Activated T-helper 2 cell treated with anti-CD3 and anti-CD28 coated beads, Interferon-gamma antibody, Interleukin-2, Interleukin-4, amounts not matched to agents 10 μg/mL and 5 μg/mL and 100 μg/mL, durations not matched to agents 14 hours and 24 hours and 36 hours (primary cell): ENCODE measurements at regions not wholly inside any gene's neighbourhood (a gene's known extent, or its start where the extent isn't known, plus 50 kb on each side); places are given as distances from the start of the nearest gene placed in this dataset.

Experiments used
- DNase-seq: peaks from one replicate; pipeline ENCODE4 v3.0.0; 2021; ENCODE audit warnings: low spot score
- H3K27ac Mint-ChIP-seq: one replicate; pipeline ENCODE4 v1.8.0; 2021; ENCODE audit warnings: mixed read lengths
- H3K27me3 Mint-ChIP-seq: one replicate; pipeline ENCODE4 v1.8.0; 2021; ENCODE audit warnings: low read depth, mixed read lengths
- H3K36me3 Mint-ChIP-seq: one replicate; pipeline ENCODE4 v1.8.0; 2021; ENCODE audit warnings: low read depth, mixed read lengths
- H3K4me1 Mint-ChIP-seq: one replicate; pipeline ENCODE4 v1.8.0; 2021; ENCODE audit warnings: low read depth, mixed read lengths
- H3K4me3 Mint-ChIP-seq: one replicate; pipeline ENCODE4 v1.8.0; 2021; ENCODE audit warnings: low read depth, mild to moderate bottlenecking, moderate library complexity, mixed read lengths
- H3K9me3 Mint-ChIP-seq: one replicate; pipeline ENCODE4 v1.8.0; 2021; ENCODE audit warnings: mixed read lengths
- intact Hi-C: fragments of 100-400 bp; cut with micrococcal nuclease; formaldehyde crosslinking; loops from one replicate; pipeline ENCODE4 v1.15.1; 2023

DNA sequence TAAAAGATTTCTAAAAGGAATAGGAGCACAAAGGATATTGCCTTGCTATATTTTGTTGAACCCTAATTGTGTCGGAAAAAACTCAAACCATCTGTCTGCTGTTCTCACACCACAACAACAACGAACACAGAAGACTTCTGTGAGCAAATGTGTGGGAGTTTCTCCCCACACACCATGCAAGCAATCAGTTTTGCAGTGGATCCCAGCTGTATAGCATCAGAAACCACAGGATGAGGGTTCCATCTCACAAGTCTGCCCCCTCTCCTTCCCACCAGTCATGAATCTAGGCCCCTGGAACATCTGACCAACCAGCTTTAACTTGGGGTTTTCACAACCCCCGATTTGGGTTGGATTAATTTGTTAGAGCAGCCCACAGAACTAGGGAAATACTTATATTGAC is 91.3 kb upstream of the SLC4A7 start:
- intact Hi-C loops: no loop called here
- H3K9me3 Mint-ChIP-seq: no peaks in the 10 kb centered on the region
- H3K4me3 Mint-ChIP-seq: no peak overlapping the region
- H3K27ac Mint-ChIP-seq: no peak overlapping the region
- H3K27me3 Mint-ChIP-seq: no peaks in the 10 kb centered on the region
- H3K36me3 Mint-ChIP-seq: no peaks in the 10 kb centered on the region
- DNase-seq: no peak
- H3K4me1 Mint-ChIP-seq: peaks cover 15% of the 10 kb centered on the region

DNA sequence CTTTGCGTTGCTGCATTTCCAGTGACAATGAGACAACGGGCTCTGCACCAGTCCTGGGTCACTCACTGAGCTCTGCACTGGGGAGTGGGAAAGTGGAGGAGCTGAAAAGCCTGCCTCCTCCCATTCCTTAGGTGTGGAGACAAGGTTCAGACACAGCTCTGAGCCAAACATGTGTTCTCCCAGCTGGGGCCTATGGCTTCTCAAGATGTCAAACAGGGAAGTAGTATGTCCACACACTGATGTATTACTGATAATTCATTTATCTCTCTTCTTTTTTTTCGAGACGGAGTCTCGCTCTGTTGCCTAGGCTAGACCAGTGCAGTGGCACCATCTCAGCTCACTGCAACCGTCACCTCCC is 90.2 kb upstream of the SLC4A7 start:
- Mint-ChIP-seq H3K36me3 (no peaks in the 10 kb centered on the region), H3K4me3 (no peak overlapping the region), H3K27ac (no peak overlapping the region), H3K27me3 (no peaks in the 10 kb centered on the region), H3K9me3 (no peaks in the 10 kb centered on the region), H3K4me1 (peaks cover 15% of the 10 kb centered on the region)
- intact Hi-C loops: no loop called here
- DNase-seq: no peak

DNA sequence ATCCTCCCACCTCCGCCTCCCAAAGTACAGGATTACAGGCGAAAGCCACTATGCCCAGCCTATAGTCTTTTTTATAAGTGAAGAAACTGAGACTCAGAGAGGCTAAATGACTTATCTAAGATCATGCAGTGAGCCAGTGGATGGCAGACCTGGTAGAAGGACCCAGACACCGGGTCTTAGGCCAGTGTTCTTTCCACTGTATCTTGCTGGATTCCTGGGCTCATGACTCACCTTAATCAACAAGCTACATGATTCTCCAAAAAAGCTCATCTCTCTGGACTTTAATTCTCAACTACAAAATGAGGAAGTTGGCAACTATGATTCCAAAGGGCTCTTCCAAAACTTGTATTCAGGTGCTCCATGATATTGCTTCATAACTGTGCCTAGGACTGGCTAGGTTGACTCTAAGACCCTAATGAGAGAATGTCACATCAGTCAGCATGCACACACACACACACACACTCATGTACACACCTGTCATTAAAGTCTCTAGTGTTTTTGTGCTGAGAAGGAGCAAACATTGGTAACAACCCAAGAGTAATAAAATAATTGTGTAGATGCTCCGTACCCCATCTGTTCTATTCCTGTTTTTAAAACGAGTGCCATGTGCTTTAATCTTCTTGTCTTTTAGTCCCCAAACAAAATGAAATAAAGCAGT is 89.7 kb upstream of the SLC4A7 start:
- no peak overlapping the region for H3K27ac Mint-ChIP-seq
- H3K4me1 Mint-ChIP-seq: peaks cover 15% of the 10 kb centered on the region
- DNase-seq: no peak
- H3K27me3 Mint-ChIP-seq: no peaks in the 10 kb centered on the region
- no peaks in the 10 kb centered on the region for H3K36me3 Mint-ChIP-seq
- intact Hi-C loops: no loop called here
- no peaks in the 10 kb centered on the region for H3K9me3 Mint-ChIP-seq
- H3K4me3 Mint-ChIP-seq: no peak overlapping the region

DNA sequence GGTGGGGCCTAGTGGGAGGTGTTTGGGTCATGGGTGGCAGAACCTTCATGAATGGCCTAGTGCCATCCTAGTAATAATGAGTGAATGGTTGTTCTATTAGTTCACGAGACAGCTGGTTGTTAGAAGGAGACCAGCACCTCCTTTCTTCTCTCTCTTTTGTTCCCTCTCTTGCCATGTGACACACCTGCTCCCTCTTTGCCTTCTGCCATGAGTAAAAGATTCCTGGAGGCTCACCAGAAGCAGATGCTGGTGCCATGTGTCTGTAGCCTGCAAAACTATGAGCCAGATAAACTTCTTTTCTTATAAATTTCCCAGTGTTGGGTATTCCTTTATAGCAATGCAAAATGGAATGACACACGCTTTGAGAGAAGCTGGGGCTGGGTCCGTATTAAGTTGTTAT is 89.0 kb upstream of the SLC4A7 start:
- H3K27me3 Mint-ChIP-seq: no peaks in the 10 kb centered on the region
- H3K4me1 Mint-ChIP-seq: peaks cover 15% of the 10 kb centered on the region
- no peak for DNase-seq
- no peaks in the 10 kb centered on the region for H3K36me3 Mint-ChIP-seq
- intact Hi-C loops: no loop called here
- H3K9me3 Mint-ChIP-seq: no peaks in the 10 kb centered on the region
- H3K27ac Mint-ChIP-seq: no peak overlapping the region
- no peak overlapping the region for H3K4me3 Mint-ChIP-seq

DNA sequence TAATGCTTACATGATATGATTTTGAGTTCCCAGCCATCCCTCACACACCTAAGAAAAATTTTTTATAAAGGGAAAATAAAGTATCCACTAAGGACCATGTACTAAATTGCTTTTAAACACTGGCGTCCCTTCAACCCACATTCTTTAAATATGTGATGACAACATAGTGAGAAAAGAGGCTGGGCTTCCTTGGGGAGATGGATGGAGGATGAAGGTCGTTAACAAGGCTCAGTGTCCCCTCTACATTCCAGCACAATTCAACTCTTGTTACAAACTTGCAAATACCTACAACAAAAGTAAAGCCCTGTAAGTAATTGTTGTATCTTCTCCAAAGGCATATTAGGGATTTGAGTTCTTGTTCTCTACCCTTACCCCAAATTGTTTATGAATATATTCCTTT is 87.2 kb upstream of the SLC4A7 start:
- Mint-ChIP-seq H3K4me1 (peaks cover 12% of the 10 kb centered on the region), H3K9me3 (no peaks in the 10 kb centered on the region), H3K27me3 (no peaks in the 10 kb centered on the region), H3K27ac (no peak overlapping the region), H3K36me3 (no peaks in the 10 kb centered on the region), H3K4me3 (no peak overlapping the region)
- no peak for DNase-seq
- intact Hi-C loops: no loop called here

DNA sequence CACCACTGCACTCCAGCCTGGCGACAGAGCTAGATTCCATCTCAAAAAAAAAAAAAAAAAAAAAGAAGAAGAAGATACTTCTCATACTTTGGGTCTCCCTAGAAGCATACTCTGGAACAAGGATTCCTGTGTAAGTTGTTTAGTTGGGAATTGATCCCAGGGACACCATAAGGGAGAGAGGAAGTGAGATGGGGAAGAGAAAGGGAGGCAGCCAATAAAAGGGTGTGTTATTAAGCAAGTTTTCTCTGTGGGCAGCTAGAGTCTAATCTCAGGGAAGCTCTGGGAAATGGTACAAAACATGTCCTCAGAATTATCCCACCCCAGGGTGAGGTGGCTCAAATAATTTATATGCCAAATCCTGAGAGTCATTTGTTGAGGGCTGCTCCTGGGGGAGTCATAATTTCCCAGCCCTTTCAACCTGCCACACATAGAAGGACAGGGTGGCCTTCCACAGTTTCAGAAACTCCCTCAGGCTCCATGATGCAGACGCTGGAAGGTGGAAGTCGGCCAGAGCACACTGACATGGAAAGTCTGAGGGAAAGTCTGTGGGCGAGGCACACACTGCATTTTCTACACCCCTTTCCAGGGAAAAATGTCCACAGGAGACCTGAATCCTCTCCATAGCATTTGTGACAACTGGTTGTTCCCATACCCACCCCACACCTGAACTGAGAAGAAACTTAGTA is 86.4 kb upstream of the SLC4A7 start:
- intact Hi-C loops: no loop called here
- Mint-ChIP-seq H3K4me1 (peaks cover 5% of the 10 kb centered on the region), H3K36me3 (no peaks in the 10 kb centered on the region), H3K4me3 (no peak overlapping the region), H3K9me3 (no peaks in the 10 kb centered on the region), H3K27me3 (no peaks in the 10 kb centered on the region), H3K27ac (no peak overlapping the region)
- no peak for DNase-seq

DNA sequence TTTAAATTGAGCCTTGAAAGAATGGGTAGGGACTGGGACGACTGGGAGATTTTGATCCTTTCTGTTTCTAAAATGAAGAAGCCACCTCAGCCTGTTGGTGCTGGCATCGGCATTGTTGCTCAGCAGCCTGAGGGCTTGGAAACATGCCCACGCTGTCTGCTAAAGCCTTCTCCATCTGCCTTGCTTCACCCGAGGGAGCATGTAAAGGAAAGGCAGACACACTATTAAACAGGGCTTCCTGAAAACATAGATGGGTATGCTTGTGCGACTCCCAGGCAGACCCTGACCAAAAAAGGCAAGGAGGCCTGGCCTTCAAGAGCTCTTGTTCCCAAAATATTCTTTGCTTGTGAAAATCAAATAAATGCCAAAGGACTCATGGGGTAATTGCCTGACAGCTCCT is 84.2 kb upstream of the SLC4A7 start:
- H3K27me3 Mint-ChIP-seq: no peaks in the 10 kb centered on the region
- H3K27ac Mint-ChIP-seq: no peak overlapping the region
- no peak overlapping the region for H3K4me3 Mint-ChIP-seq
- H3K36me3 Mint-ChIP-seq: no peaks in the 10 kb centered on the region
- DNase-seq: no peak
- H3K4me1 Mint-ChIP-seq: peaks cover 3% of the 10 kb centered on the region
- H3K9me3 Mint-ChIP-seq: no peaks in the 10 kb centered on the region
- intact Hi-C loops: no loop called here

DNA sequence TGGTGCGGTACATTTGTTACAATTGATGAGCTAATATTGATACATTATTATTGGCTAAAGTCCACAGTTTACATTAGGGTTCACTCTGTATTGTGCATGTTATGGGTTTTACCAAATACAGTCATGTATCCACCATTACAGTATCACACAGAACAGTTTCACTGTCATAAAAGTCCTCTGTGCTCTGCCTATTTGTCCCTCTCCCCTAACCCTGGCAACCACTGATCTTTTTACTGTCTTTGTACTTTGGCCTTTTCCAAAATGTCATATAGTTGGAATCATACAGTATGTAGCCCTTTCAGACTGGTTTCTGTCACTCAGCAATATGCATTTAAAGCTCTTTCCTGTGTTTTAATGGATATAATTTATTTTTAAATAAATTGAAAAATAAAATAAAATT is 83.1 kb upstream of the SLC4A7 start:
- no peak overlapping the region for H3K27ac Mint-ChIP-seq
- peaks cover 3% of the 10 kb centered on the region for H3K4me1 Mint-ChIP-seq
- H3K27me3 Mint-ChIP-seq: no peaks in the 10 kb centered on the region
- no peaks in the 10 kb centered on the region for H3K36me3 Mint-ChIP-seq
- intact Hi-C loops: no loop called here
- no peak overlapping the region for H3K4me3 Mint-ChIP-seq
- DNase-seq: no peak
- no peaks in the 10 kb centered on the region for H3K9me3 Mint-ChIP-seq

DNA sequence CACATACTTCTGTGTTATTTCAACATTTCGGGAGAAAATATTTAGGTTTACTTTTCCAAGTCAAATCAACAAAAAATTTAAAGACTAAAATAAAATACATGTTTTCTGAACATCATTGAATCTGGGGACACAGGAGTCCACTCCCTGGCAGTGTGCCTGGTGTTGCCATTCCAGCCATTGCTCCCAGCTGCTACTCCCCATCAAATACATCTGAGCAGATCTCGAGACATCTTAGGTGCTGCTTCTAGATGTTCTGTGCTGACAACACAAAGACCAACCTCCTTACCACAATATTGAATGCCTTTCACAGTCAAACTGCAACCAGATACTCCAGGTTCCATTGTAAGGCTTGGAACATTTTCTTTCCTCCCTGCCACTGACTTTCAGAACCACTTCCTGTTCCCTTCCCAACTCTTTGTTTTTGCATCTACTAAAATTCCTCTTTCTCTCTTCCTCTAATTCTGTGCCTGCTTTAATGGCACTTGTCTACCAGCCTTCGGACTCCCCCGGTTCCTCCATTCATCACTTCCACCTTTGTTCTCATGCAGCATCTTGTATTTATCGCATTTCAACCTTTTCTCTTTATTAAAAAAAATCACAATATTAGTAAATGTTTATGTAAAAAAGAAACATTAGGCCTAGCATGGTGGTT is 81.1 kb upstream of the SLC4A7 start:
- H3K4me3 Mint-ChIP-seq: no peak overlapping the region
- no peak for DNase-seq
- H3K27me3 Mint-ChIP-seq: no peaks in the 10 kb centered on the region
- H3K4me1 Mint-ChIP-seq: peaks cover 3% of the 10 kb centered on the region
- intact Hi-C loops: no loop called here
- H3K36me3 Mint-ChIP-seq: no peaks in the 10 kb centered on the region
- no peak overlapping the region for H3K27ac Mint-ChIP-seq
- no peaks in the 10 kb centered on the region for H3K9me3 Mint-ChIP-seq

DNA sequence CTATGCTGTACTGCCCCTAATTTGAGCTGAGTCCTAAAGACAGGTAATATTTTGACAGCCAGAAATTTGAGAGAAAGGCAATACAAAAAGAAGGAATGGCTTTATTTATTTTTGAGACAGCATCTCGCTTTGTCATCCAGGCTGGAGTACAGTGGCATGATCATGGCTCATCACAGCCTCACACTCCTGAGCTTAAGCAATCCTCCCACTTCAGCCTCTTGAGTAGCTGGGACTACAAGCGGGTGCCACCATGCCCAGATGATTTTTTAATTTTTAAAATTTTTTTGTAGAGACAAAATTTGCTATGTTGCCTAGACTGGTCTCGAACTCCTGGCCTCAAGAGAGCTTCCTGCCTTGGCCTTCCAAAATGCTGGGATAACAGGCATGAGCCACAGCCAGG is 77.4 kb upstream of the SLC4A7 start:
- intact Hi-C loops: no loop called here
- H3K4me1 Mint-ChIP-seq: peaks cover 3% of the 10 kb centered on the region
- no peaks in the 10 kb centered on the region for H3K27me3 Mint-ChIP-seq
- DNase-seq: no peak
- no peaks in the 10 kb centered on the region for H3K36me3 Mint-ChIP-seq
- no peak overlapping the region for H3K27ac Mint-ChIP-seq
- H3K4me3 Mint-ChIP-seq: no peak overlapping the region
- H3K9me3 Mint-ChIP-seq: no peaks in the 10 kb centered on the region

DNA sequence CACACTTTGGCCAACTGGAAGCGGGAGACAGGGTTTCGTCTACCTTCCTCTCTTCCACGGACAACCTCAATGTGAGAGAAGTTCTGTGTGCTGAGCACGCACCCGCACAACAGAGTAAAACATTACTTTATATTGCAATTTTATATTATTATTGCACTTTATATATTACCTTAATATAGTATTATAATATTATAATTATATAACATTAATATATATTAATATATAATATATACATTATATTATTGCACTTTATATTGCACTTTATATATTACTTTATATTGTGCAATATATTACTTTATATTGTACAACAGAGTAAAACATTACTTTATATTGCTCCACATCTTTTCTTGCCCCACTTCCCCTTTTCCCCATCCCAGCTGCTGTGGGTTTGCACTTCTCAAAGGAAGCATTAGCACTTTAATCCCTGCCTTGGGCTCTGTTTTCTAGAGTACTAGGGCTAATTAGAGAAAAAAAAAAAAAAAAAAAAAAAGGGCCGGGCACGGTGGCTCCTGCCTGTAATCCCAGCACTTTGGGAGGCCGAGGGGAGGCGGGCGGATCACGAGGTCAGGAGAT is 76.4 kb upstream of the SLC4A7 start:
- DNase-seq: no peak
- Mint-ChIP-seq H3K27ac (no peak overlapping the region), H3K4me3 (no peak overlapping the region), H3K4me1 (peaks cover 3% of the 10 kb centered on the region), H3K36me3 (no peaks in the 10 kb centered on the region), H3K27me3 (no peaks in the 10 kb centered on the region), H3K9me3 (no peaks in the 10 kb centered on the region)
- intact Hi-C loops: no loop called here

DNA sequence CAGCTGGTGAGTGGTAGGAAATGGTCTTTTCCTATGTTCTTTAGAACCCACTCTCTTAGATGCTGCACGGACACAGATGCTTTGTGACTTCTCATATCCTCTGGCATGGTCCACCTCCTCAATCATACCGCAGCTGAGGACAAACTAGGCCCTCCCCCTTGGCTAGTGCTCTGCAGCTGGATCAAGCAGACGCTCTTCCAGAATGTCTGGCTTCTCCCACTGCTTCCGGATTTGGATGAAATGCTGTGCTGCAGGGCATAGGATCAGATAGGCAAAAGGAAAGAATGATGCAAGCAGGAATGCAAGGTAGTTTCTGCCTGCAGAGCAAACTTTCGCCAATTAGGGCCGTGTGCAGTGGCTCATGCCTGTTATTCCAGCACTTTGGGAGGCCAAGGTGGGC is 75.7 kb upstream of the SLC4A7 start:
- Mint-ChIP-seq H3K27ac (no peak overlapping the region), H3K9me3 (no peaks in the 10 kb centered on the region), H3K36me3 (no peaks in the 10 kb centered on the region), H3K4me1 (no peaks in the 10 kb centered on the region), H3K4me3 (no peak overlapping the region), H3K27me3 (no peaks in the 10 kb centered on the region)
- intact Hi-C loops: no loop called here
- no peak for DNase-seq

DNA sequence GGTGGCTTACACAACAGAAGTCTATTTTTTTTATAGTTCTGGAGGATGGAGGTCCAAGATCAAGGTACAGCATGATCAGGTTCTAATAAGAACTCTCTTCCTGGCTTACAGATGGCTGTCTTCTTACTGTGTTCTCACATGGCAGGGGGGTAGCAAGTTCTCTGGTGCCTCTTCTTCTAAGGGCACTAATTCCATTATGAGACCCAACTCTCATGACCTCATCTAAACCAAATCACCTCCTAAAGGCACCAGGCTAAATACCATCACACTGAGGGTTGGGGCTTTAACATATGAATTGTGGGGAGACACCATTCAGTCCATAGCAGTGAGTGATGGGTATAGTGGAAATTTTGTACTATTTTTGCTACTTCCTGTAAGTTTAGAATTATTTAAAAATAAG is 75.2 kb upstream of the SLC4A7 start:
- no peak for DNase-seq
- Mint-ChIP-seq H3K4me1 (no peaks in the 10 kb centered on the region), H3K4me3 (no peak overlapping the region), H3K27ac (no peak overlapping the region), H3K36me3 (no peaks in the 10 kb centered on the region), H3K9me3 (no peaks in the 10 kb centered on the region), H3K27me3 (no peaks in the 10 kb centered on the region)
- intact Hi-C loops: no loop called here
